Hematopoietic multipotent progenitor cell (in vitro differentiated cells): ENCODE measurements at regions not wholly inside any gene's neighbourhood (a gene's known extent, or its start where the extent isn't known, plus 50 kb on each side); places are given as distances from the start of the nearest gene placed in this dataset.
"Not testable (repeated sequence)": the region's sequence is repeated elsewhere in the genome, so short reads cannot be mapped to it uniquely, and the experiment has no call there.

Experiments used
- DNase-seq, 3 donors: peaks; one replicate each; pipeline ENCODE4 v3.0.0-alpha.2; 2011 to 2015; ENCODE audit warnings: low read depth in 2 of 3, low spot score in 2 of 3

GRCh38 chr5:6321078-6321477 lies 57.3 kb downstream of the MED10 start:
- DNase-seq: peak in 1 of 3 donors; percentile 1

GRCh38 chr5:6319116-6319515 lies 59.2 kb downstream of the MED10 start:
- DNase-seq: no peak

- no peak for DNase-seq
These were observed 61.1 kb downstream of the MED10 start for GRCh38 chr5:6317116-6317798.

- no peak for DNase-seq
These were observed 62.8 kb downstream of the MED10 start for GRCh38 chr5:6315580-6315979.

GRCh38 chr5:6311568-6312501 lies 66.5 kb downstream of the MED10 start:
- DNase-seq: no peak

- DNase-seq: no peak
These were observed 68.4 kb downstream of the MED10 start for GRCh38 chr5:6309949-6310348.

DNA sequence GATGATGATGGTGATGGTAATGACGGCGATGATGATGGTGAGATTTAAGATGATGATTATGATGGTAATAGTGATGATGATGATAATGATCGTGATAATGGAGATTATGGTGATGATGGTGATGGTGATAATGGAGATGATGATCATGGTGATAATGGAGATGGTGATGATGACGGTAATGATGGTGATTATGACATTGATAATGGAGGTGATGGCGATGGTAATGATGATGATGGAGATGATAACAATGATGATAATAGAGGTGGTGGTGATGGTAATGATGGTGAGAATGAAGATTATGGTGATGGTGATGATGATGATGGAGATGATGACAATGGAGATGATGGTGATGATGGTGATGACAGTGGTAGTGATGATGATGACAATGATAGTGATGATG lies 69.7 kb downstream of the MED10 start:
- no peak for DNase-seq

DNA sequence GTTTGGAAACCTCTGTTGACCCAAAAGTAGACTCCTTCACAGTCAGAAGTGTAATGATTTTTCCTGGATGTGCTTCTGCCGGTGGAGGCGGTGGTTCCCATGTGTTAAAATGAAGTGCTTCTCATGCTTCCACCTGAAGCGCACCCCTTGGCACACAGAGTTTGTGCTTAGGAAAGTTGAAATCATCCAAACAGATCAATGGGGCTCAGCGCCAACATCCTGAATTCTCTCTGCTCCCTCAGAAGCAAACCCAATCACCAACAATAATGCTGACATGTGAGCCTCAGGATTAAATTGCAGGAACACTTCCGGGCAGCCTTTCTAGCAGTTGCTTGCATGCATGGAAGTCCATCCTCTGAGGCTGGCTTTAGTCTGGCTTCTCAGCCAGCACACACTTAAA lies 71.0 kb downstream of the MED10 start:
- no peak for DNase-seq

- DNase-seq: no peak
These were observed 72.5 kb downstream of the MED10 start for GRCh38 chr5:6305853-6306252.

DNA sequence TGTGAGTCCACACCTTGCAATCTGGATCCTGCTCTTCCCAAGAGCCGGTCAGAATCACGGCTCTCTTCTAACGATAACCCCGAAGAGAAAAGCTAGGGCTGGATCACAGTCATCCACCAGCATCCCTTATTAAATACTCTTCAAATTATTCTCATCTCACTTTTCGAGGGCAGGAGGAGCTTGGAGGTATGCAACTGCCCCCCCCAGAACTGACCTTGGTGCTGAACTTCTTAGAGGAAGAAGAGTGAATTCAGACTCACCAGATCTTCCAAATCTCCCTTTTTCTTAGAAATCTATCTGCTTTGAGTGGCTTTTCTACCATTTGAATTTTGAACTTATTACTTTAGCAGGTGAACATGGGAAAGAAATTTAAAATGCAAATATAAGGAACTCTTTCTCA lies 75.7 kb downstream of the MED10 start:
- peak in 2 of 3 donors; percentile 4 to 33 for DNase-seq

GRCh38 chr5:6302075-6302474 lies 76.3 kb downstream of the MED10 start:
- no peak for DNase-seq

DNA sequence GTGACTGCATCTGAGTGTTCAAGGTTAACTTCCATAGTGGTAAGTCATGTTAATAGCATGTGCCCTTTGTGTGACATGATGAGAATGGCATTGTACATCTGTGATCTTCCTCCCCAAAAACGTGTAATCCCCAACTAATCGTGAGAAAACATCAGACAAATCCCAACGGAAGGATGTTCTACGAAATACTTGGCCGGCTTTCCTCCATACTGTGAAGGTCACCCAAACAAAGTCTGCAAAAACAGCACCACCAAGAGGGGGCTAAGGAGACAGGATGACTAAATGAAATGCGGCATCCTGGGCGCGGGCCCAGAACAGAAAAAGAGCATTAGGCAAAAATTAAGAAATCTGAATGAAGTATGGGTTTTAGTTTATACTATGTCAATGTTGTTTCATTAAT lies 81.8 kb downstream of the MED10 start:
- no peak for DNase-seq

GRCh38 chr5:6291961-6292360 lies 86.4 kb downstream of the MED10 start:
- peak in 2 of 3 donors; percentile 31 to 62 for DNase-seq

- no peak for DNase-seq
These were observed 89.1 kb downstream of the MED10 start for GRCh38 chr5:6289239-6289638.

- no peak for DNase-seq
These were observed 91.2 kb downstream of the MED10 start for GRCh38 chr5:6287176-6287575.

GRCh38 chr5:6286404-6286803 lies 91.9 kb downstream of the MED10 start:
- no peak for DNase-seq

GRCh38 chr5:6284491-6284890 lies 93.9 kb downstream of the MED10 start:
- not testable (repeated sequence) for DNase-seq

- DNase-seq: no peak
These were observed 96.0 kb downstream of the MED10 start for GRCh38 chr5:6282352-6282751.

DNA sequence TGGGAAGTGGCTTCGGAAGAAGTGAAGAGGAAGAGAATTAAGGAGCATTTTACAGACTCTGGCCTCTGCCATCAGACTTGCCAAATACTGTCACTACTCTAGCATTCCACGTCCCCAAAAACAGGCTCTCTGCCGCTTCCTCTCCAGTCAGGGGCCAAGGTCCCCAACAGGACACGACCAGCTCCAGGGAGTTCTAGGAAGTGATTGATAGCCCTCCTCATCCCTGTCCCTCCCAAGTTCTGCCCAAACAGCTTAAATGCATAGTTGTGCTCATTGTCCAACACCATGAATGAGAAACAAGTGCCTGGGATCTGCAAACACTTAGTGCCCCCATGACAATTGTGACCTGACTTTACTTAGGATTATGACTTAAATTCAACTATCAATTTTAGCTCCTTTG lies 96.5 kb downstream of the MED10 start:
- no peak for DNase-seq

DNA sequence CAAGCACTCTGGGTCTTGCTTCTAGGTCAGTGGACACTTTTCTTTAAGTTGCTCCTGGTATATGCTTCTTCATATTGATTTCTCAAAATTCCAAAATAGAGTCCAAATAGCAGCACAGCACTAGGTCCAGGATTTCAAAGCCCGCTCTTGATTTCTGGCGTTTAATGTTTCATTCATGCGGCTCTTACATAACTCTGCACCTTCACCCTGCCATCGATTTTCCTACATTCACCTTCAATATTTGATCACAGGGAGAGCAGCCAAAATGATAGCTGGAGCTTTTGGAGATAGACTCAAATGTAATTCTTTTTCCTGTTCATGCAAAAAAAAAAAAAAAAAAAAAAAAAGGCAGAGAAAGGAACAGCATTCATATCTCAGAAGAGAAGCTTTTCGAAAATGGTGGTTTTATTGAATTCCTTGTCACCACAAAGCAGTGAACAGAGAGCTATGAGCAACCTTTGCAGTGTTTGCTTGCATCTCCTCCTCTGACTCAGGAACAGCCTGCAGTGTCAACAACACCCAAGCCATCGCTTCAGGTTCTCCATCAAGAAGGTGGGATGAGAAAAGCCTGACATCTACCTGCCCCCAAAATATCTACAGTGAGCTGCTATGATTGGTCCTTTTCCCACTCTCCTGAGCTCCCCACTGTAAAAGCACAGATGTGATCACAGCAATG lies 97.8 kb downstream of the MED10 start:
- no peak for DNase-seq

GRCh38 chr5:6279607-6280006 lies 98.7 kb downstream of the MED10 start:
- no peak for DNase-seq
